ENCODE measurements at regions not wholly inside any gene's neighbourhood (a gene's known extent, or its start where the extent isn't known, plus 50 kb on each side); places are given as distances from the start of the nearest gene placed in this dataset.

DNA sequence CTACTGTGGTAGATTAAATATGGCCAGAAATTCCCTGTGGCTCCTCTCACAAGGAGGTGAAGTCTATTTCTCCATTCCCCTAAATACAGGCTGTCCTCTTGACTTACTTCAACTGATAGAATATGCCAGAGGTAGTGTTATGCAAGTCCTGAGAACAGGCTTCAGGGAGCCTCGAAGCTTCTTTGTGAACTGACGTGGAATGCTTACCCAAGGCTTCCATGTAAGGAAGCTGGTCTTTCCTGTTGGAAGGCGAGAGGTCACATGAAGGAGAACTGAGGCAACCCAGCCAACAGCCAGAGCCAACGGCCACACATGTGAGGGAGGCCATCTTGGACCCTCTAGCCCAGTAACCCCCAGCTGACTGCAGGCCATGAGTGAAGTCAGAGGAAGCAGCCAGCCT is 267.9 kb downstream of the MRTFB start:
- Histone ChIP-seq H3K4me1 (ENCODE audit: low read depth) (no peaks in the 10 kb centered on the region), H3K27me3 (no peaks in the 10 kb centered on the region), H3K9me3 (ENCODE audit: low read depth) (no peaks in the 10 kb centered on the region), H3K36me3 (no peaks in the 10 kb centered on the region), H3K4me3 (no peak overlapping the region), H3K27ac (no peak overlapping the region)
- DNase-seq (ENCODE audit: low read depth in 1 of 2, low spot score in 1 of 2): no peak
- TF ChIP-seq, protein P1, sequence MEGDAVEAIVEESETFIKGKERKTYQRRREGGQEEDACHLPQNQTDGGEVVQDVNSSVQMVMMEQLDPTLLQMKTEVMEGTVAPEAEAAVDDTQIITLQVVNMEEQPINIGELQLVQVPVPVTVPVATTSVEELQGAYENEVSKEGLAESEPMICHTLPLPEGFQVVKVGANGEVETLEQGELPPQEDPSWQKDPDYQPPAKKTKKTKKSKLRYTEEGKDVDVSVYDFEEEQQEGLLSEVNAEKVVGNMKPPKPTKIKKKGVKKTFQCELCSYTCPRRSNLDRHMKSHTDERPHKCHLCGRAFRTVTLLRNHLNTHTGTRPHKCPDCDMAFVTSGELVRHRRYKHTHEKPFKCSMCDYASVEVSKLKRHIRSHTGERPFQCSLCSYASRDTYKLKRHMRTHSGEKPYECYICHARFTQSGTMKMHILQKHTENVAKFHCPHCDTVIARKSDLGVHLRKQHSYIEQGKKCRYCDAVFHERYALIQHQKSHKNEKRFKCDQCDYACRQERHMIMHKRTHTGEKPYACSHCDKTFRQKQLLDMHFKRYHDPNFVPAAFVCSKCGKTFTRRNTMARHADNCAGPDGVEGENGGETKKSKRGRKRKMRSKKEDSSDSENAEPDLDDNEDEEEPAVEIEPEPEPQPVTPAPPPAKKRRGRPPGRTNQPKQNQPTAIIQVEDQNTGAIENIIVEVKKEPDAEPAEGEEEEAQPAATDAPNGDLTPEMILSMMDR (IDR thresholded peaks at IDR 0.05; ENCODE audit: low read depth, low read length): no peak

DNA sequence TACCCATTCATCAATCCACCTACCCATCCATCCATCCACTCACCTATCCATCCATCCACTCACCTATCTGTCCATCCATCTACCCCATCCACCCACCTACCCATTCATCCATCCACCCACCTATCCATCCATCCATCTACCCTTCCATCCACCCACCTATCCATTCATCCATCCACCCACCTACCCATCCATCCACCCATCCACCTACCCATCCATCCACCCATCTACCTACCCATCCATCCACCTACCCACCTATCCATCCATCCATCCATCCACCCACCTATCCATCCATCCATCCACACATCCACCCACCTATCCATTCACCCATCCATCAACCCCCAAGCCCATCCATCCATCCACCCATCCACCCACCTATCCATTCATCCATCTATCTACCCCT is 267.1 kb downstream of the MRTFB start:
- Histone ChIP-seq H3K27ac (no peak overlapping the region), H3K4me3 (no peak overlapping the region), H3K36me3 (no peaks in the 10 kb centered on the region), H3K9me3 (ENCODE audit: low read depth) (no peaks in the 10 kb centered on the region), H3K4me1 (ENCODE audit: low read depth) (no peaks in the 10 kb centered on the region), H3K27me3 (no peaks in the 10 kb centered on the region)
- DNase-seq (ENCODE audit: low read depth in 1 of 2, low spot score in 1 of 2): no peak
- TF ChIP-seq, protein P1 (IDR thresholded peaks at IDR 0.05; ENCODE audit: low read depth, low read length): no peak

DNA sequence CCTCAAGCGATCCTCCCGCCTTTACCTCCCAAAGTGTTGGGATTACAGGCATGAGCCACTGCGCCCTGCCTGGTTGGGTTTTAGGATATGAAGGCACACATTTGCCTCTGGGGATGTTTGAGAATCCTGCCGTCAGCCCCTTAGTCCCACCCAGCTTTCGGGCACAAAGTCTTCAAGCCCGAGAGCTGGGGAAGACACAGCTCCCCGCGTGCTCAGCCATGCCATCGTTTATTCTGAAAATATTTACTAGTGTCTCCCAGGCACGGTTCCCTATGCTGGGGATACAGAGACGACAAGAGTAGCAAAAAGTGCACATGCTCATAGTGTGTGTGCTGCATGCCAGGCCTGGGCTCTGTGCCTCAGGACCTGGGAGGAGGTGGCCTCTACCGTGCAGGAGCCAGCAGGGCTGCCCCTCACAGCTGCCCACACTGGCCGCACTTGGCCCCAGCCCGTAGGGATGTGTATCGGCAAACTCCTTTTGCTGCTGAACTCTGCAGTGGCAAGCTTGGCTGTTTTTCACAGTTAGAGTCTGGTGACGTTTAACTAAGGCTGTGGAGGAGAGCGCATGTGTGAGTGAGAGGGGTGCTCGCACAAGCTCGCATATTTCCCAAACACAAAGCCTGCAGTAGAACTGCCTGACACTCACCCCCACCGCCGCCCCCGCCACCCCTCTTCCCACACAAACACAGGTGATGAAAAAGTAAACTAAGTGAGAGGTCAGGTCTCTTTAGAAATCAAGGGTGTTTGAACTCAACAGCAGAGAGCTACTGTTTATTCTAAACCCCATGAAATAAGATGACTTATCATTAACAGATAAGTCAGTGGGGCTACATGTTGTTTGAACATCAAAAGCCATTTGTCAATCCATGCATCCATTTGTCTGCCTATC is 266.4 kb downstream of the MRTFB start:
- no peaks in the 10 kb centered on the region for H3K36me3 ChIP-seq
- H3K4me1 ChIP-seq (ENCODE audit: low read depth): no peaks in the 10 kb centered on the region
- H3K9me3 ChIP-seq (ENCODE audit: low read depth): no peaks in the 10 kb centered on the region

DNA sequence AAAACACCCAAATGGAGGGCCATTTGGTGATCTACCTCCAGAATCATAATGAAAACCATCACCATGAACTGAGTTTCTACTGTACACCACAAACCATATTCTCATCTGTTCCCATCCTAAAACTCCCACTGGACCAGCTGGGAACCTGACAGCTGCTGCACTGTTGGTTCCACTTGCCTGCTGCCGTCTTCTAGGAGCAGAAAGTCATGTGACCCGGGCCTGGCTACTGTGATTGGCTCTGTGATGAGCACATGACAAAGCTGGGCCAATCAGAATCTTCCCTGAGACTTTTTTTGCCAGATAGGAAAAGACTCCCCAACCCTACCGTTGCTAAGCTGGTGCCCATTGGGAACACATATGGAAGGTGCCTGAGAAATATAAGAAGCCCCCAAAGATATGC is 264.2 kb downstream of the MRTFB start:
- no peak overlapping the region for H3K27ac ChIP-seq
- no peaks in the 10 kb centered on the region for H3K9me3 ChIP-seq (ENCODE audit: low read depth)
- no peak for DNase-seq (ENCODE audit: low read depth in 1 of 2, low spot score in 1 of 2)
- no peaks in the 10 kb centered on the region for H3K36me3 ChIP-seq
- TF ChIP-seq, protein P1 (IDR thresholded peaks at IDR 0.05; ENCODE audit: low read depth, low read length): no peak
- H3K27me3 ChIP-seq: no peaks in the 10 kb centered on the region
- no peak overlapping the region for H3K4me3 ChIP-seq
- no peaks in the 10 kb centered on the region for H3K4me1 ChIP-seq (ENCODE audit: low read depth)

More for the DNA sequence above, 266.4 kb downstream of the MRTFB start:
- Histone ChIP-seq H3K27me3 (no peaks in the 10 kb centered on the region), H3K27ac (no peak overlapping the region), H3K4me3 (no peak overlapping the region)
- TF ChIP-seq, protein P1 (IDR thresholded peaks at IDR 0.05; ENCODE audit: low read depth, low read length): no peak
- peak in 1 of 2 donors; percentile 42 for DNase-seq (ENCODE audit: low read depth in 1 of 2, low spot score in 1 of 2)

DNA sequence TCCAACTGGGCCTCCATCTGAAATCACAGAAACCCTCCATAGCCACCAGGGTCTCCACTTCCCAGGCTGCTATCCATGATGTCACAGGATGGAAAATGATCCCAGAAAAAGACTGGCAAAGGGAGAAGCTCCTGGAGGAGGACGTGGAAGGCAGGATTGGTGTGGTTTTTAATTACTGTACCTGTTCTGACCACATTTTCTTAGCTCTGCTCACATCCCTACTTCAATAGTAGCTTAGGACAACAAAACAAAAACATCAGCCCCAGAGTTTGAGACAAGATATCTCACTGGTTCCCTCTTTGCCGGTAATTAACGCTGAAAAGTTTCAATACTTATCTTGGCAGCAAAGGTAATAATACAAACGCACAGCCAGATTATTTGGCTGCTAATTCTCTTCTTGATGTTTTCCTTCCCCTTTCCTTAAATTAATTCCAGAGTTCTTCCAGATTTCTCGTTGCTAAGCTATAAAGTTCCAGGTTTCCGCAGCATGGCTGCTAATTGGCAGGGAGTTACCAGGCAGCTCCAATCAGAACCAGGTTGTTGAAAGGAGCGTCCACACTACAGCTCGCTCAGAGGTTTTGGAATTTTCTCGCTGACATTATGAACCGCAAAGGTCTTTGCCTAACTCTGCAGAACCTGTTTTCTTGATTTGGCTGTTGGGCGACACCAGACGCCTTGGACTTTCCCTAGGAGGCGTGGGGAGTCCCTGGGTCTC is 263.4 kb downstream of the MRTFB start:
- Histone ChIP-seq H3K27me3 (no peaks in the 10 kb centered on the region), H3K27ac (no peak overlapping the region), H3K4me3 (no peak overlapping the region), H3K4me1 (ENCODE audit: low read depth) (no peaks in the 10 kb centered on the region), H3K36me3 (no peaks in the 10 kb centered on the region), H3K9me3 (ENCODE audit: low read depth) (no peaks in the 10 kb centered on the region)
- peak in 1 of 2 donors; percentile 75 for DNase-seq (ENCODE audit: low read depth in 1 of 2, low spot score in 1 of 2)
- TF ChIP-seq, protein P1 (IDR thresholded peaks at IDR 0.05; ENCODE audit: low read depth, low read length): no peak
